HepG2 (cell line): ENCODE measurements at regions not wholly inside any gene's neighbourhood (a gene's known extent, or its start where the extent isn't known, plus 50 kb on each side); places are given as distances from the start of the nearest gene placed in this dataset.

Experiments used
- ATAC-seq: fragments of 200-7000 bp; cut with Tn5 transposase; 3 replicates; pipeline ENCODE4 v1.9.1; 2020; ENCODE audit warnings: mild to moderate bottlenecking, moderate library complexity
- BruUV-seq: library from RNA; stranded (reverse); fragments of 400-500 nt; replicated peaks from 2 replicates; lab custom pipeline; 2021; lab: Mats Ljungman, UMichigan
- CTCF ChIA-PET: fragments of 300-600 bp; formaldehyde crosslinking; extraction: SDS; loops from one replicate; lab custom pipeline; 2021; ENCODE audit warnings: low total read pairs, inconsistent platforms, low intra/inter-chr PET ratio; lab: Yijun Ruan, JAX
- POLR2A ChIA-PET: fragments of 350-600 bp; sonication (Branson Sonifier 250); formaldehyde crosslinking; loops from one replicate; lab custom pipeline; 2020; ENCODE audit warnings: antibody characterized with exemption, inconsistent platforms; lab: Yijun Ruan, JAX
- DNase-seq: peaks from one replicate; pipeline ENCODE4 v3.0.0-alpha.2; 2015; ENCODE audit warnings: low spot score
- FAIRE-seq: peaks from 3 replicates; lab custom pipeline; 2011; peaks lifted over from hg19 to GRCh38; lab: Jason Lieb, UNC
- H2AFZ ChIP-seq: one replicate; pipeline ENCODE4 v1.6.1; 2011; ENCODE audit warnings: low read length, inconsistent platforms
- H3K27ac ChIP-seq: fragments of 300-600 bp; 3 replicates; pipeline ENCODE4 v1.8.0; 2011; ENCODE audit warnings: mixed run types, mild to moderate bottlenecking, mixed read lengths, low read length, inconsistent platforms; ENCODE audit not compliant: insufficient read depth; ENCODE audit errors: extremely low read length
- H3K27me3 ChIP-seq, 2 experiments: fragments of 200-600 bp in 1 of 2; 2 replicates in 1 of 2; 3 replicates in 1 of 2; pipeline versions ENCODE4 v1.6.0 to v1.8.0; 2011; ENCODE audit warnings: low read length in 2 of 2, mild to moderate bottlenecking in 2 of 2, moderate library complexity in 2 of 2, inconsistent platforms in 1 of 2; ENCODE audit not compliant: insufficient read depth in 2 of 2, control insufficient read depth in 1 of 2
- H3K36me3 ChIP-seq, 2 experiments: fragments of 200-600 bp in 1 of 2; replicated peaks in 1 of 2; 2 replicates in 1 of 2; 3 replicates in 1 of 2; pipeline versions ENCODE4 v1.5.1 to v1.8.0; 2011; ENCODE audit warnings: low read length in 2 of 2, inconsistent platforms in 1 of 2; ENCODE audit not compliant: insufficient read depth in 2 of 2, control insufficient read depth in 1 of 2
- H3K4me1 ChIP-seq: 2 replicates; pipeline ENCODE4 v1.5.1; 2012; ENCODE audit warnings: low read length, inconsistent platforms; ENCODE audit not compliant: insufficient read depth
- H3K4me2 ChIP-seq: 2 replicates; pipeline ENCODE4 v1.6.0; 2011; ENCODE audit warnings: low read depth, low read length, inconsistent platforms
- H3K4me3 ChIP-seq, 3 experiments: fragments of 200-600 bp in 1 of 3; sonication (generic), shearing (Covaris generic) in 1 of 3; replicated peaks in 1 of 3; 2 replicates each; pipeline ENCODE4 v1.5.1; 2011 to 2016; ENCODE audit warnings: low read length in 3 of 3, inconsistent platforms in 2 of 3, low read depth in 2 of 3, mild to moderate bottlenecking in 2 of 3, control low read depth in 1 of 3, mixed read lengths in 1 of 3; ENCODE audit not compliant: insufficient read depth in 1 of 3
- H3K79me2 ChIP-seq: one replicate; pipeline ENCODE4 v1.6.1; 2011; ENCODE audit warnings: low read length, inconsistent platforms; ENCODE audit not compliant: insufficient read depth
- H3K9ac ChIP-seq: 2 replicates; pipeline ENCODE4 v1.6.0; 2011; ENCODE audit warnings: mild to moderate bottlenecking, low read depth, low read length, inconsistent platforms; ENCODE audit not compliant: insufficient read depth
- H3K9me3 ChIP-seq: 2 replicates; pipeline ENCODE4 v1.5.1; 2012; ENCODE audit warnings: mild to moderate bottlenecking, low read length
- H4K20me1 ChIP-seq: 2 replicates; pipeline ENCODE4 v1.6.0; 2011; ENCODE audit warnings: inconsistent platforms, mild to moderate bottlenecking, low read length, moderate library complexity; ENCODE audit not compliant: insufficient read depth
- ETV6 ChIP-seq: sonication (generic); formaldehyde crosslinking; conservative IDR thresholded peaks from 2 replicates; pipeline ENCODE4 v1.4.0; 2020; ENCODE audit warnings: missing genetic modification reagents
- HDAC6 ChIP-seq: fragments of 200-600 bp; sonication (generic); IDR thresholded peaks from 2 replicates; pipeline ENCODE4 v1.7.0; 2017; ENCODE audit warnings: mild to moderate bottlenecking, antibody characterized with exemption, low read length, low read depth
- NFE2L2 ChIP-seq: fragments of 150-350 bp; IDR thresholded peaks from 2 replicates; pipeline ENCODE4 v1.6.1; 2014; ENCODE audit warnings: low read length
- NFYC ChIP-seq: IDR thresholded peaks from 2 replicates; pipeline ENCODE4 v1.6.1; 2016; ENCODE audit warnings: missing genetic modification reagents, missing compliant biosample characterization
- ZBTB20 ChIP-seq: sonication (generic); formaldehyde crosslinking; IDR thresholded peaks from 2 replicates; pipeline ENCODE4 v1.8.1; 2023; ENCODE audit warnings: missing genetic modification reagents, low read depth, mild to moderate bottlenecking, borderline replicate concordance
- ZBTB21 ChIP-seq: sonication (generic); formaldehyde crosslinking; IDR thresholded peaks from 2 replicates; pipeline ENCODE4 v1.4.0; 2020; ENCODE audit warnings: missing genetic modification reagents
- ZBTB38 ChIP-seq: sonication (generic); formaldehyde crosslinking; IDR thresholded peaks from 2 replicates; pipeline ENCODE4 v1.5.1; 2020; ENCODE audit warnings: mild to moderate bottlenecking, missing genetic modification reagents
- ZNF546 ChIP-seq: sonication (generic); formaldehyde crosslinking; conservative IDR thresholded peaks from 2 replicates; pipeline ENCODE4 v1.8.1; 2023; ENCODE audit warnings: mild to moderate bottlenecking, missing genetic modification reagents
- WGBS: methylation state at CpG from one replicate; pipeline ENCODE4 v1.1.6; 2017; ENCODE audit warnings: low lambda C conversion rate; 5-methylcytosine and 5-hydroxymethylcytosine counted together
- in situ Hi-C: cut with HindIII; loops from 2 replicates; pipeline ENCODE4 v1.10.0; 2017; ENCODE audit warnings: low pct_unique_long_range_greater_than_20kb; ENCODE audit not compliant: extremely low pct_ligation_motif_present
- intact Hi-C: fragments of 100-400 bp; cut with micrococcal nuclease; formaldehyde crosslinking; loops from one replicate; pipeline ENCODE4 v1.10.0; 2022; ENCODE audit not compliant: unreplicated experiment

DNA sequence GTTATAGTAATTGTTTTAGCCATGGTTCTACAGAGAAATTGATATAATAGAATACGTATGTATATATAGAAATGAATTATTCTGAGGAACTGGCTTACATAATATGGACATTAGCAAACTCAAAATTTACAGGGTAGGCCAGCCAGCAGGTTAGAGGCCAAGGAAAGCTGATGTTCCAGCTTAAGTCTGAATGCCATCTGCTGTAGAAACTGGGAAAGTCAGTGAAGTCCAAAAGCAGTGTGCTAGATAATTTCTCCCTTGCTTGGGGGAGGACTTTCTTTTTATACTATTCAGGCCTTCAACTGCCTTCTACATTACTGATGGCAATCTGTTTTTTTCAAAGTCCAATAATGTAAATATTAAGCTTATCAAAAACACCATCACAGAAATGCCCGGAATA lies 1174.7 kb downstream of the ZPLD1 start:
- ChIA-PET POLR2A (no interaction called here), CTCF (no interaction called here)
- WGBS, result 7% methylated on average over 2 of the region's 2 CpGs

DNA sequence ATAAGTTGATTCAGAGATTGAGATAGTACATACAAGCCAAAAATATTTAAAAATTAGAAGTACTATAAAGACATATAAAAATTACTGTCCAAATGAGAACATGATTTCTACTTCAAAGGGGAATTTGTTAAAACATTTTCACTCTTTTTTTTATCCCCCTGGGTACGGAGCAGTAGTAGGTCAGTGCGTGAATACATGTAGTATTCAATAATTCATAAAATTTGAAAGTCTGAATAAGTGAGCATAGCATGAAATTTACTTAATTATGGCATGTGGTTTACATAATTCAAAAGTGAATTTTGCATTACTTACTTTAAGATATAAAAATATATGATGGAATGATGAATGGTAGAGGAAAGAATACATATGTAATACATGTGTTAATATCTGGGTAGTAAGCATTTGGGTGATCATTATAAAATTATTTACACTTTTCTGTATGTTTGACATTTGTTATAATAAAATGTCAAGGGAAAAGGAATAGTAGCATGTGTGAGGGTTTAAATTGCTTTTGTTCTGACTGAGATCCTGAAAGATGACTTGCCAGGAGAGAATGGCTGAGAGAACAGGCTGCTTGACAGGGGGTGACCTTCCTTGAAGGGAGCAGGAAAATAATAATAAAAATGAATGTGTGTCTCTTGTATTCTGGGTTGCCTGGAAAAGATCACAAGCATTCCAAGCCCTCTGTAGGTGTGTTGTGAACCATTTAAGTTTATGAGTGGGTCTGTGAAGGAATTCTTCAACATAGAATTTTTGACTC lies 1178.8 kb downstream of the ZPLD1 start:
- Histone ChIP-seq H3K27me3 (no peaks in the 10 kb centered on the region), H3K36me3 (no peaks in the 10 kb centered on the region), H3K9me3 (peaks cover 19% of the 10 kb centered on the region), H3K4me1 (no peaks in the 10 kb centered on the region), H3K4me2 (no peak overlapping the region), H3K4me3 (no peak overlapping the region), H3K79me2 (no peaks in the 10 kb centered on the region), H2AFZ (no peak overlapping the region), H3K27ac (no peak overlapping the region), H3K9ac (no peak overlapping the region), H4K20me1 (no peaks in the 10 kb centered on the region)
- intact Hi-C loops, result no loop called here
- ChIA-PET POLR2A (no interaction called here), CTCF (no interaction called here)
- no peak for FAIRE-seq
- no TSS peak for BruUV-seq
- 2% methylated on average over 2 of the region's 2 CpGs for WGBS
- TF ChIP-seq NFE2L2 (no peak), ETV6 (CRISPR knock-in tag) (no peak)
- no peak for DNase-seq
- no peak for ATAC-seq
- in situ Hi-C loops, result no loop called here

More for the DNA sequence above, 1174.7 kb downstream of the ZPLD1 start:
- FAIRE-seq (no peak), ATAC-seq (no peak)
- in situ Hi-C loops, result no loop called here
- no peaks in the 10 kb centered on the region for H3K36me3 ChIP-seq
- intact Hi-C loops, result no loop called here
- no peak overlapping the region for H2AFZ ChIP-seq
- H3K27ac ChIP-seq, result no peak overlapping the region
- H3K4me2 ChIP-seq, result no peak overlapping the region
- H3K27me3 ChIP-seq, result no peaks in the 10 kb centered on the region
- H3K9ac ChIP-seq, result no peak overlapping the region
- H3K4me3 ChIP-seq, result no peak overlapping the region
- peaks cover 4% of the 10 kb centered on the region; the same call in 1 of the 2 replicates for H3K9me3 ChIP-seq
- no peak for TF ChIP-seq ZBTB21 (CRISPR knock-in tag)
- TF ChIP-seq ZNF546 (CRISPR knock-in tag), result no peak
- no peak for TF ChIP-seq ZBTB20 (CRISPR knock-in tag)
- TF ChIP-seq NFYC, result no peak
- no peak for TF ChIP-seq HDAC6
- TF ChIP-seq ZBTB38, result no peak
- TF ChIP-seq, all 625 proteins: peak for 0
- BruUV-seq, result no TSS peak
- no peaks in the 10 kb centered on the region for H3K4me1 ChIP-seq
- H3K79me2 ChIP-seq, result no peaks in the 10 kb centered on the region
- H4K20me1 ChIP-seq, result no peaks in the 10 kb centered on the region
- DNase-seq, result no peak
